Panc1 (cell line): ENCODE measurements at regions not wholly inside any gene's neighbourhood (a gene's known extent, or its start where the extent isn't known, plus 50 kb on each side); places are given as distances from the start of the nearest gene placed in this dataset.
A peak's percentile ranks its signal among the peaks of the same experiment; 100 is the strongest.

Experiments
- ATAC-seq: fragments of 200-7000 bp; cut with Tn5 transposase; 2 replicates; pipeline ENCODE4 v1.9.1; 2020; ENCODE audit warnings: mild to moderate bottlenecking, moderate library complexity
- BruUV-seq: library from RNA; stranded (reverse); fragments of 400-500 nt; replicated peaks from 2 replicates; lab custom pipeline; 2021; lab: Mats Ljungman, UMichigan
- CTCF ChIA-PET: fragments of 300-600 bp; sonication (Branson Sonifier 250); formaldehyde crosslinking; loops from one replicate; lab custom pipeline; 2022; ENCODE audit warnings: antibody characterized with exemption; lab: Charles Lee
- POLR2A ChIA-PET: fragments of 300-600 bp; sonication (Branson Sonifier 250); formaldehyde crosslinking; loops from one replicate; lab custom pipeline; 2022; ENCODE audit warnings: antibody characterized with exemption; lab: Charles Lee
- DNase-seq: peaks from one replicate; pipeline ENCODE4 v3.0.0-alpha.2; 2010; ENCODE audit warnings: low read depth, low spot score
- H3K27ac ChIP-seq: 2 replicates; pipeline ENCODE4 v1.5.1; 2011; ENCODE audit warnings: mild to moderate bottlenecking, low read length, inconsistent platforms
- H3K27me3 ChIP-seq: fragments of 200-500 bp; sonication (Bioruptor generic); 2 replicates; pipeline ENCODE4 v1.6.0; 2014; ENCODE audit warnings: low read length, inconsistent platforms; ENCODE audit not compliant: control insufficient read depth, insufficient read depth
- H3K36me3 ChIP-seq: fragments of 200-500 bp; sonication (Bioruptor generic); 2 replicates; pipeline ENCODE4 v1.5.1; 2014; ENCODE audit warnings: inconsistent platforms, mild to moderate bottlenecking, low read length, moderate library complexity; ENCODE audit not compliant: control insufficient read depth, insufficient read depth
- H3K4me1 ChIP-seq: 2 replicates; pipeline ENCODE4 v1.5.1; 2011; ENCODE audit warnings: inconsistent platforms, mild to moderate bottlenecking, low read length, moderate library complexity; ENCODE audit not compliant: control insufficient read depth, insufficient read depth
- H3K4me3 ChIP-seq, 2 experiments: 2 replicates each; pipeline ENCODE4 v1.5.1; 2011 to 2012; ENCODE audit warnings: low read depth in 2 of 2, low read length in 2 of 2, mild to moderate bottlenecking in 2 of 2, inconsistent platforms in 1 of 2, moderate library complexity in 1 of 2
- H3K9me3 ChIP-seq: fragments of 200-500 bp; sonication (Bioruptor generic); 2 replicates; pipeline ENCODE4 v1.5.1; 2014; ENCODE audit warnings: low read depth, mild to moderate bottlenecking, inconsistent platforms, low read length, moderate library complexity; ENCODE audit not compliant: control insufficient read depth, insufficient read depth
- CTCF ChIP-seq: fragments of 450-650 bp; IDR thresholded peaks from 2 replicates; pipeline ENCODE4 v1.5.1; 2017; ENCODE audit warnings: mild to moderate bottlenecking
- POLR2AphosphoS5 ChIP-seq: IDR thresholded peaks from 2 replicates; pipeline ENCODE4 v1.6.1; 2012; ENCODE audit warnings: mild to moderate bottlenecking, low read depth, low read length, moderate library complexity
- REST ChIP-seq, 2 experiments: IDR thresholded peaks; 2 replicates each; pipeline ENCODE4 v1.6.1; 2011 to 2012; ENCODE audit warnings: low read depth in 2 of 2, control low read depth in 1 of 2, low read length in 1 of 2, mild to moderate bottlenecking in 1 of 2, moderate library complexity in 1 of 2; ENCODE audit not compliant: insufficient read depth in 1 of 2
- SIN3A ChIP-seq: IDR thresholded peaks from 2 replicates; pipeline ENCODE4 v1.6.1; 2012; ENCODE audit warnings: low read depth, mild to moderate bottlenecking, low read length, moderate library complexity, borderline replicate concordance; ENCODE audit not compliant: insufficient read depth
- in situ Hi-C: cut with HindIII; loops from 2 replicates; pipeline ENCODE4 v1.10.0; 2016; ENCODE audit warnings: low sequenced_read_pairs, low pct_unique_long_range_greater_than_20kb
- intact Hi-C: fragments of 100-400 bp; cut with micrococcal nuclease; formaldehyde crosslinking; loops from one replicate; pipeline ENCODE4 v1.10.0; 2022; ENCODE audit not compliant: unreplicated experiment

DNA sequence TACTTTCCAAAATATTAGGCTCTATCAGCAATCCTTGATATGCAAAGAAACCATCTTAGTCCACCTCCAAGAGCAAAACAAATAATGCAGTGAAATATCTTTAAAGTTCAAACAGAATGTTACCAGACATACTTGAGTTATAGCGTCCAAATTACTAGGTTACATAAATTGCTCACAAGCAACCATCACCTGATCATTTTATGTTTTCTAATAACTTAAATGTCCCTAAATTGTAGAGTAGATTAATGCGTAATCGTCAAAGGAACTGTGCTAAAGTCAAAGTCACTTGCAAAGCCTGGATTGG lies 350.6 kb upstream of the ARGLU1 start:
- Histone ChIP-seq H3K4me3 (no peak overlapping the region), H3K27ac (no peak overlapping the region), H3K4me1 (no peaks in the 10 kb centered on the region), H3K27me3 (no peaks in the 10 kb centered on the region), H3K9me3 (no peaks in the 10 kb centered on the region), H3K36me3 (no peaks in the 10 kb centered on the region)
- intact Hi-C loops (loop anchor here (5.0 kb wide), 1 partner anchor 351 kb away; the partner anchor contains the start of gene ARGLU1), in situ Hi-C loops (no loop called here)
- ATAC-seq (no peak), DNase-seq (no peak)
- TF ChIP-seq POLR2AphosphoS5 = no peak
- TF ChIP-seq CTCF = no peak
- no peak for TF ChIP-seq REST (IDR thresholded peaks at IDR 0.05; ENCODE audit: insufficient read depth in 1 of 2, low read depth in 2 of 2, low read length in 1 of 2)
- TF ChIP-seq SIN3A = no peak
- ChIA-PET POLR2A (no interaction called here), CTCF (interaction anchor here (0.5 kb wide), 1 partner anchor 46 kb away, joined by 5 read pairs; no protein-coding TSS in a partner anchor)
- BruUV-seq = no TSS peak

DNA sequence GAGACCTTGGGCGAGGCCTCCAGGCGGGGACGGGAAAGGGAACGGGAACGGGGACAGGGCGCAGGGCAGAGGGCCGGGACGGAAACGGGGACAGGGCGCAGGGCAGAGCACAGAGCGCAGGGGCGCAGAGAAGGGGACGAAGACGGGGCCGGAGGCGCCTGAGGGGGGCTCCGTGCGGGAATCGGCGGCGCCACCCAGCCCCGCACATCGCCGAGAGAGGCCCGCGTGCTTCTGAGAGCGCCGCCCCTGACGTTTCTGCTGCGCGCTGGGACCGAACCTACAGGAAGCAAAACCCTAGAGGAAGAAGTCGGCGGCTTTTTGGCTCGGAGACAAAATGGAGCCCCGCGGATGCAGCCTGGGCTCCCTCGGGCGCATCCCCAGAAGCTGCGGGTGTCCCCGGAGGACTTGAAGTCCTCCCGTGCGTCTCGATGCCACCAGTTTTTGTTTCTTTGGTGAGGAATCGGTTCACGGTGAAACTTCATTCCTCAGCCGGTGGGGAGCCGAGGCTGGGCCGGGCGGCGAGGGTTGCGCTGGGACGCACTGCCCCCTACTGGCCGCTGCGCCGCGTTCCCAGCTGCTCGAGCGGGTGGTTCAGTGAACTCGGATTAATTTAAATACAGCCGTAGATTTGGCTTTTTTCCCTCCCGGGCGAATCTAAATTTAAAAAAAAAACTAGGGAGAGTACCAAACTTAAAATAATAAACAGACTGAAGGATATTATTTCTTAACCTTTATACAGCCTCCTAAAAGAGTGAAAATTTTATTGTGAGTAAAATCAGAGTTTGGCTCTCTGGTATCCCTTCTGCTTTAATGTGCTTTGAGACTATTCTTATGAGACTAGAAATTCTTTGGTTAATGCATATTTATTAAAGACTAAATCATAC lies 350.0 kb upstream of the ARGLU1 start:
- no peak for TF ChIP-seq REST (IDR thresholded peaks at IDR 0.05; ENCODE audit: insufficient read depth in 1 of 2, low read depth in 2 of 2, low read length in 1 of 2)
- TF ChIP-seq CTCF = peak; percentile 86
- no TSS peak for BruUV-seq
- intact Hi-C loops = loop anchor here (5.0 kb wide), 1 partner anchor 351 kb away; the partner anchor contains the start of gene ARGLU1
- ATAC-seq (peak; percentile 99), DNase-seq (peak; percentile 5)
- Histone ChIP-seq H3K27ac (peak overlapping the region; percentile 57), H3K4me3 (peak overlapping the region; percentile 52 to 55), H3K4me1 (no peaks in the 10 kb centered on the region), H3K9me3 (no peaks in the 10 kb centered on the region), H3K27me3 (no peaks in the 10 kb centered on the region), H3K36me3 (no peaks in the 10 kb centered on the region)
- ChIA-PET POLR2A (no interaction called here), CTCF (interaction anchor here (0.5 kb wide), 1 partner anchor 46 kb away, joined by 5 read pairs; no protein-coding TSS in a partner anchor)
- in situ Hi-C loops = no loop called here
